GM10248 (cell line): ENCODE measurements at regions not wholly inside any gene's neighbourhood (a gene's known extent, or its start where the extent isn't known, plus 50 kb on each side); places are given as distances from the start of the nearest gene placed in this dataset.

Experiments
- CTCF ChIA-PET: fragments of 300-600 bp; sonication (Branson Sonifier 250); formaldehyde crosslinking; extraction: SDS; loops from one replicate; lab custom pipeline; 2021; ENCODE audit warnings: antibody characterized with exemption; lab: Yijun Ruan, JAX
- POLR2A ChIA-PET: fragments of 350-650 bp; sonication (Branson Sonifier 250); formaldehyde crosslinking; extraction: SDS; loops from one replicate; lab custom pipeline; 2020; ENCODE audit warnings: antibody characterized with exemption; lab: Yijun Ruan, JAX
- DNase-seq: peaks from one replicate; pipeline ENCODE4 v3.0.0; 2012; ENCODE audit errors: extremely low spot score
- CTCF ChIP-seq: IDR thresholded peaks from 2 replicates; pipeline ENCODE4 v1.5.1; 2012; ENCODE audit warnings: mild to moderate bottlenecking, low read depth; ENCODE audit errors: extremely low read depth, missing control alignments, control extremely low read depth

- ChIA-PET CTCF (no interaction called here), POLR2A (no interaction called here)
- DNase-seq = no peak
- TF ChIP-seq CTCF = no peak
These were observed 347.8 kb downstream of the PTEN start for GRCh38 chr10:88211230-88211629.

DNA sequence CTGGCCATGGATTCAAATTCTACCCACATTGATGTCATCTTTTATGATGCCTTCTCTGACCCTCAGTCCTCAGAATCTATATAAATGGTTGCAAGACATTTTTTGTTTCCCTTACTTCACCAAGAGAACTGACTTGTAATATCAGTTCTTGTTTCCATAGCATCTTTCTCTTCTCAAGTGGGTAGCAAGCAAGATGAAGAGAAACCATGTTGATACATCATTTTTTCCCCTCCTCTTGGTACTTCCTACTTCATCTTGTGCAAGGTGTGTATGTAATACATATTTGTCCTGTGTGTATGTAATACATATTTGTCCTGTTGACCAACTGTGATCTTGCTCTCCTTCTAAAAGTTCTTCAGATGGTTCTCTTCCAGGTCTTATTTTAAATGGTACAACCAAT, 348.6 kb downstream of the PTEN start:
- POLR2A ChIA-PET = no interaction called here
- CTCF ChIA-PET = interaction anchor here (1.2 kb wide), 1 partner anchor 14 kb away, joined by 5 read pairs; no protein-coding TSS in a partner anchor
- no peak for DNase-seq
- no peak for TF ChIP-seq CTCF

DNA sequence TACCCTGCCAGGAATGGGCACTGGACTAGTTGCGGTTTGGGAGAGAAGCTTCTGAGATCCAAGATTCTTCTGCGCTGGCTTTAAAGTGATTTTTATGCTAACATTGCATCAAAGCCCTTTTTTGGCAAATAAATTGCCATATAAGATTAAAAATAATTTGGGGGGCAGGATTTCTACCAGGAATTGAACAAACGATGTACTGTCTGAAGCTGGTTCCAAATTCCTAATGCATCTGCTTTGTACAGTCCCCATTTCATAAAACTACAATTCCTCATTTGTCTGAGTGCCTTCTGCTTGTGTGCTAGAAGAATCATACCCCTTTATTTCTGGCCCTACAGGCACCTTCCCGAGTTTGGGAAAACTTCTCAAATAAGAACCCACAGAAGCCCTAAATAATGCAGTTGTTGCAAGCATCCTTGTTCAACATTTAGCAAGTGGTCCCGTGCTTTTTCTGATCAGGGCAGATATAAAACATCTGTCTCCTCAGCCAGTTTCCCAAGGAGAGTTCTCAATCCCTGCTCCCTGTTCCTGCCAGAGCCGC, 349.7 kb downstream of the PTEN start:
- no peak for DNase-seq
- TF ChIP-seq CTCF = no peak
- POLR2A ChIA-PET = no interaction called here
- CTCF ChIA-PET = interaction anchor here (0.6 to 1.2 kb wide), 2 partner anchors 13 to 179 kb away, joined by 3 to 5 read pairs; no protein-coding TSS in a partner anchor

DNA sequence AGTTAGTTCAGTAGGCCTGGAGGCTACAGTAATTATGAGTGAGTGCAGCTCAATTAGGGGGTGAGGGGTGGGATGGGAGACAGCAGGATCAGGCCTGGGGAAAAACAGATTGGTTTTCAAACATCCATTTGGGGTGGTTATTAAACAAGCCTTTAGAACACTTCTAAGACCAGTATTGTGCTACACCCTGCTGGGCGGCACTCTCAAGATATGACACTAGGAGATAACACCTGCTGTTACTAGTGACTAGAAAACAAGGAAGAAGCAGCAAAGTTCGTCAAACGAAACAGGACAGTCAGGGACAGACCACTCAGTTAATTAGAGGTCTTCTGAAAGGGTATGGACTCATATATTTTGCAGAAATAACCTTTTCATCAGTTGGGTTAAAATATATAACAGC, 353.6 kb downstream of the PTEN start:
- ChIA-PET POLR2A (interaction anchor here (0.7 kb wide), 1 partner anchor 118 kb away, joined by 7 read pairs; no protein-coding TSS in a partner anchor), CTCF (interaction anchor here (1.2 to 1.5 kb wide), 2 partner anchors 10 to 126 kb away, joined by 3 read pairs; no protein-coding TSS in a partner anchor)
- DNase-seq = peak; percentile 37
- no peak for TF ChIP-seq CTCF

DNA sequence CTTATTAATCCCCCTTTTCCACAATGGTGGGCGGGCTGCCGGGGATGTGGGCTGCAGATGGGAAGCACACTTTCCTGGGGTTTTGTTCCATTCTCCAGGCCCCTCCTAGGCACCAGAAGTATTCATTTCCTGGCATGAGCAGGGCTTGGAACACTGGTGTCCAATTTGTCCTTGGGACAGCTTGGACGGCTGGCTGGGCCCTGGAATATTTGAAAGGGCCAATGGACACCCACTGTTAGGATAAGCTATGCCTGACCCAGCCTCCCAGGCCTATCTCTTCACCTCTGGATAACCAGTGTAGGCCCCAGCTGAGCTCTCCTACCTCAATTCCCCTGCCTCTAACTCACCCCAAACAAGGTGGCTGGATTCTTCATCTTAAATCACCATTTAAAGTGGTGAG, 354.9 kb downstream of the PTEN start:
- ChIA-PET CTCF (interaction anchor here (0.9 to 1.7 kb wide), 3 partner anchors 9 to 127 kb away, joined by 3 to 4 read pairs (median 3); no protein-coding TSS in a partner anchor), POLR2A (no interaction called here)
- DNase-seq = no peak
- TF ChIP-seq CTCF = no peak

DNA sequence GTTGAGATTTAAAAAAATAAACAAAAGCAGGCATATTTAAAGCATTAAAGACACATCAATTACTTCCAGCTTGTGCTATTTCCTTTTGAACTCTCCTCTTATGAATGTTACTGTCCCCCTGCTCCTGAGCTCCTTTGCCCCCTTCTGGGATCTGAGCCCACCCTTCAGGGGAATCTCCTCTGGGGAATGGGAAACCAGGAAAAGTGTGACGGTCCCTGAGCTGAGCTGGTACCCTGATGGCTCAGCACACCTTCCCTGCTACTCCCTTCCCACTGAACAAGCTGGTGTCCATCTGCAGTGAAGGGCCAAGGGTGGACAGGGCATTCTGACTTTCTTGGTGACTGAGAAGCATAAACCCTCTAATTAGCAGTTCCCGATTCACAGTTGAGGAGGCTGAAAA, 356.3 kb downstream of the PTEN start:
- POLR2A ChIA-PET = no interaction called here
- CTCF ChIA-PET = interaction anchor here (1.1 to 1.7 kb wide), 2 partner anchors 21 to 369 kb away, joined by 3 to 4 read pairs; no protein-coding TSS in a partner anchor
- TF ChIP-seq CTCF = no peak
- no peak for DNase-seq
